Urothelium cell line (cell line): ENCODE measurements at regions not wholly inside any gene's neighbourhood (a gene's known extent, or its start where the extent isn't known, plus 50 kb on each side); places are given as distances from the start of the nearest gene placed in this dataset.

Experiments
- DNase-seq: peaks from one replicate; pipeline ENCODE4 v3.0.0; 2011; ENCODE audit warnings: low spot score, mixed read lengths
- FAIRE-seq: peaks from 2 replicates; lab custom pipeline; 2011; peaks lifted over from hg19 to GRCh38; lab: Jason Lieb, UNC

- no peak for FAIRE-seq
- DNase-seq: no peak
Measured at GRCh38 chr5:110203661-110204060, 513.9 kb downstream of the MAN2A1 start.

GRCh38 chr5:110209401-110209800, 517.1 kb downstream of the TMEM232 start:
- DNase-seq (no peak), FAIRE-seq (no peak)

DNA sequence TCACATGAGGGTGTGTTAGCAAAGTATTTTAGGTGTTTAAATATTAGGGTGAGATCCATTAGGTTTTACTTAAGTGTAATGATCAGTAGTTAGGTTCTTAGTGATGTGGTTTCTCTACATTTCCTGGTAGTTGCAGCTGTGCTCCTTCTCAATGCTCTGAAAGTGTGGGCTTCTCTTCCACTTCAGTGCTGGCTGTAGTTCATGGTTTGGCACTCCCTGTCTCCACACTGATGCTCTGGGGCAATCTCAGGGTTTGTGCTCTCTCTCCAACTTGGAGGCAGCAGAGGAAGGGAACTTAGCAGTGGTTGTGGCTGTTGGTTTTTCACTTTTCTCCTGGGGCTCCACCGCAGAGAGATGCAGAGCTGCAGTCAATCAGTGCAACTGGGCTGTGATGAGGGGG, 507.5 kb downstream of the TMEM232 start:
- no peak for DNase-seq
- FAIRE-seq: no peak

DNA sequence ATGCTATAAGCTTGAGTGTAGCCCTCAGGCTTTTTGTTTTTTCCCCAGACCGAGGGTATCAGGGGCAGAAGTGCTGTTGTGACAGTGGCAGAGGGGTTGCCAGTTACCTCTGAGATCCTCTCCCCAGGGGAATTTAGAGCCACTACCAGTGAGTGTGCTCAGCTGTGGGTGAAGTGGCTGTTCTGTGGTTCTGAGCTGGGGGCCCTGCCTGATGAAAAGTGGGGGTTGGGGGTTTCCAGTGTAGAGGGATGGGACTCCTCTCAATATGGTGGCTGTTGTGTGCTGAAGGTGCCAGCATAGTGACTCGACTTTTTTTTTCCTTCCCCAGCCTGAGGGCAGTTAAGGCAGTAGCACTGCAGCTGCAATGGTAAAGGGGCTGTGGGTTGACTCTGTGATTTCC, 506.7 kb downstream of the TMEM232 start:
- FAIRE-seq: no peak
- no peak for DNase-seq

GRCh38 chr5:110221036-110221435, 505.4 kb downstream of the TMEM232 start:
- FAIRE-seq (no peak), DNase-seq (no peak)

- no peak for DNase-seq
- FAIRE-seq: no peak
Measured at GRCh38 chr5:110224050-110224449, 502.4 kb downstream of the TMEM232 start.

GRCh38 chr5:110225949-110226348, 500.5 kb downstream of the TMEM232 start:
- FAIRE-seq (no peak), DNase-seq (no peak)

DNA sequence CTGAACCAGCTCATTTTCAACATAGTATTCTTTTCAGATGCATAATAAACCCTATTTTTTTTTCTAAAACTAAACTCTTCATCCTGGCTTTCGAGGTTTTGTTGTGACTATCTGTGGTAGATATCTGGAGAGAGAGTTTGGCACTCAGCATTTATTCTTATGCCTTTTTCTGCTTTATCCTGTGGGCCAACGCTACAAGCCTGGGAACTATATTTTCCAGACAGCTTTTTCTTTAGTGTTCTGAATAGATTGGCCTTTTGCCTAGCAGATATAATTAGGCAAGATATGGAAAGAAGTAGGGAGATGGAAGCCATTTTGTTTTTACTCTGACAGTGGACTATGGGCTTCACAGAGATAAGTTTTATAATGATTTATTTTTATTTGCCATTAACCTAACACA, 486.7 kb downstream of the TMEM232 start:
- no peak for DNase-seq
- FAIRE-seq: no peak

DNA sequence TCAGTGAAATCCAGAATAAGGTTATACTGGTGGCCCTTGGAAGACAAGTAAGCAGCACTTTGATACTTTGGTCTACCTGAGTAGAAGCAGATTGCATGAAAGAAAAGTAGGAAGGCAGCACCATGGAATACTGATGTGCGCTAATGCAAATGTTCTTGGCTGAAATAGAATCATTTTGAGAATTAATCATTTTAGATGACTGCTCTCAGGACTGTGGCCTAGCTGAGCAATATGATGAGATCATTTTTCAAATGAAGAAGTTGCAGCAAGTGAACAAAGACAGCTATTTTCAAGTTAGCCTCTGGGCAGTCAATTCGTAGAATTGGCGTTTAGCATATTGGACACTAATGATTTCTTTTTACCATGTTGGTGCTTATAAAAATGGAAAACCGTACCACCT, 483.5 kb downstream of the TMEM232 start:
- FAIRE-seq (no peak), DNase-seq (no peak)

- DNase-seq (no peak), FAIRE-seq (no peak)
Measured at GRCh38 chr5:110248921-110249320, 477.6 kb downstream of the TMEM232 start.

DNA sequence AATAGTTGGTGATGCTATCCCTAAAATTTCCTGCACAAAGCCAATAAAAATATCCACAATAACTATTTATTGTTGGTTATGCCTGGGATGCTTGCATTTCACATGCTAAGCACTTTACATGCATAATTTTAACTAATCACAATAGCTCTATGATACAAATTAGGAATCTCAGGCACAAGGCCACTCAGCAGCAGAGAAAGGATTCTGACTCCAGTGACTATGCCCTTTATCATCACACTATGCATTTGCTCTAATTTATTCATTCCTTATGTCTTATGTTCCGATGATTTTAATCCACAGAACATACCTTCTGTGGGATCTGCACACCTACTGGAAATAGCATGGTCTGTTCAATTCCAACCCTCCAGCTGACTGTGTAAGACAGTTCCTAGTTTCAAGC, 476.1 kb downstream of the TMEM232 start:
- FAIRE-seq: peak; percentile 42

GRCh38 chr5:110250755-110251154, 475.7 kb downstream of the TMEM232 start:
- DNase-seq: no peak
- FAIRE-seq: no peak

More for the DNA sequence above, 476.1 kb downstream of the TMEM232 start:
- DNase-seq: no peak

DNA sequence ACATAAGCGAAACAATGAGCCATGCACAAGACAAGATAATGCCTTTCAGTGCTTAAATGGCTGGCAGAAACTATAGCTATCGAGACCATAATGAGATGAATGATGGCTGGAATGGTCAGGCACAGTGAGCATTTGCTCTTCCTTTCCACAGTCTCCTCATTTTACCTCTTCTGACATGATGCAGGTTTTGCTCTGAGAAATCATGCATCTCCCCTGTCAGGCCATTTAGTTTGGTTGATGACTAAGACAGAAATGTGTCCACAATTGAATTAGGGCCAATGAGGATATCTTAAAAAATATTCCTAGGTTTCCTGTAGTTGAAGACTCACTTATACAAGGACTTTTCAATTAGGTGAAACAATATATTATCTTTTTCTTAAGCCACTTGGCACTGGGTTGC, 475.1 kb downstream of the TMEM232 start:
- FAIRE-seq (no peak), DNase-seq (no peak)

GRCh38 chr5:110255194-110255593, 471.3 kb downstream of the TMEM232 start:
- no peak for FAIRE-seq
- DNase-seq: no peak

- FAIRE-seq (no peak), DNase-seq (no peak)
Measured at GRCh38 chr5:110256298-110256697, 470.2 kb downstream of the TMEM232 start.

- DNase-seq (no peak), FAIRE-seq (no peak)
Measured at GRCh38 chr5:110257971-110258370, 468.5 kb downstream of the TMEM232 start.

DNA sequence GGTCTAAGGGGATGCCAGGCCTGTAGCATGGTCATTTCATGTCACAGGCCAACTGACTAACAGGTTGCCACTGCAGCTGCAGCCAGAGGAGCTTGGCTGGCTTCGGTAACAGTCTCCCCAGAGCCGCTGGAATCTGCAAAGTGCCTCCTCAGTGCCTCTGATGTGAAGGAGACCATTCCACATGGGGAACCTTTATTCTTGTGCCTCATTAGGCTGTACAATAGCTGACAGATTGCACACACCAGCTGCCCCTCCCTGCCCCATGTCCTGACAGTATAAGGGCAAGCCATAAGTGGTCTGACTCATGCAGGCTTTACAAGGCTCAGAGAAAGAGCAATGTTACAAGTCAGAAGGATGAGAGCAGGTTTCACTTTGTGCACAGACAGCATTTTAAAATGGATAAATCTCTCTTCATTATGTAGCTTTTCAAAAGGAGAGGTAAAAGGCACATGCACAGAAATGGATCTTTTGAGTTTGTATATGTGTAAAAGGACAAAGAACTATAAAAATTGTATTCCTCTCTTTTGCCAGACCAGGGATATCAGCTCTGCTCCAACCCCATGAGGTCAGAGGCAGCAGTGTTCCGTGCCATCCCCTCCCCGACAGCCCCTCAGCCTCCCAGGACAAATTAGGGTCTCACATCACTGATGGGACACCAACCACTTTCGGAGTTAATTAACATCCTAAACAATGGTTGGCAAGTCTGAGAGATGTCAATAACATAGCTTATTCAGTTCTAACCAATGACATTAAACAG, 467.8 kb downstream of the TMEM232 start:
- DNase-seq (peak; percentile 32), FAIRE-seq (no peak)

- DNase-seq (no peak), FAIRE-seq (no peak)
Measured at GRCh38 chr5:110262749-110263148, 463.7 kb downstream of the TMEM232 start.

- FAIRE-seq (no peak), DNase-seq (no peak)
Measured at GRCh38 chr5:110264661-110265060, 461.8 kb downstream of the TMEM232 start.

DNA sequence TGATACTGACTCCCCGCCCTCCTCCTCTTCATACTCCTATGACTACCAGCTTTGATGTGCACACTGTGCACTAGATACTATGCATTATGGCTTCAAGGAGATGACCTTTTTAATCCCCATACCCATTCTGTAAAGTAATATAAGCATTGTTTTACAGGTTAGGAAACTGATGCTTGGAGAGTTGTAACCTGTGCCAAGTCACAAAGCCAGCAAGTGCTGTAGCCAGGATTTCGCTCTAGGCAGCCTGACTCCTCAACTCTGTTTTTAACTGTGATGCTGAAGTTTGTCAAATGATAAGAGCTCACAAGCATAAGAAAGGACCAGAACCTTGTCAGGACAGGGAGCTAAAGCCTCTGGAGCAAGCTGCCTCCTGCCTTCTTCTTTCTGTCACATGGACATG, 461.3 kb downstream of the TMEM232 start:
- DNase-seq (no peak), FAIRE-seq (no peak)

- FAIRE-seq (no peak), DNase-seq (no peak)
Measured at GRCh38 chr5:110267714-110268113, 458.8 kb downstream of the TMEM232 start.

DNA sequence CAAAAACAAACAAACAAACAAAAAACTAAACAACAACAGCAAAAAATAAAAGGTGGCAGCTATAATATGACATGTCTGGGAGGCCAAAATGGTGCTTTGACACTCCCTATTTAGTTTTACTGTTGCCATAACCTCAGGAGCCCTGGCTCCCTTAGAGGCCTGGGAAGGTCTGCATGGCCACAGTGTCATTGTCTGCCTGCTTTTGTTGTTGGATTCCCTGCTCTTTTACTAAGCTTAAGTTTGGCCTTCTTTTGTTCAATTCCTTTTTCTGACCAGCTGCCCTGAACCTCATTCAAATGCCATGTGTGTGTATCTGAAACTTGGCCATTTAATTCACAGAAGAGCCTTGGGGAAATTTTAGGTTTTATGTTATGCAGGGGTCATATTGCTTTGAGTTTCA, 458.2 kb downstream of the TMEM232 start:
- FAIRE-seq (no peak), DNase-seq (no peak)

- FAIRE-seq (no peak), DNase-seq (no peak)
Measured at GRCh38 chr5:110268985-110269384, 457.5 kb downstream of the TMEM232 start.
